ENCODE measurements at regions not wholly inside any gene's neighbourhood (a gene's known extent, or its start where the extent isn't known, plus 50 kb on each side); places are given as distances from the start of the nearest gene placed in this dataset.

- no peak for DNase-seq (ENCODE audit: insufficient read length, low spot score)
- no peak for FAIRE-seq
These were observed 546.0 kb upstream of the CFAP20DC start for GRCh38 chr3:59595830-59596229.

GRCh38 chr3:59593380-59593779 is 543.6 kb upstream of the CFAP20DC start:
- FAIRE-seq: no peak
- DNase-seq (ENCODE audit: insufficient read length, low spot score): no peak

GRCh38 chr3:59580996-59581395 is 531.2 kb upstream of the CFAP20DC start:
- DNase-seq (ENCODE audit: insufficient read length, low spot score) (no peak), FAIRE-seq (no peak)

- DNase-seq (ENCODE audit: insufficient read length, low spot score) (no peak), FAIRE-seq (no peak)
These were observed 530.7 kb upstream of the CFAP20DC start for GRCh38 chr3:59580499-59580898.

- no peak for FAIRE-seq
- no peak for DNase-seq (ENCODE audit: insufficient read length, low spot score)
These were observed 528.3 kb upstream of the CFAP20DC start for GRCh38 chr3:59578129-59578528.

DNA sequence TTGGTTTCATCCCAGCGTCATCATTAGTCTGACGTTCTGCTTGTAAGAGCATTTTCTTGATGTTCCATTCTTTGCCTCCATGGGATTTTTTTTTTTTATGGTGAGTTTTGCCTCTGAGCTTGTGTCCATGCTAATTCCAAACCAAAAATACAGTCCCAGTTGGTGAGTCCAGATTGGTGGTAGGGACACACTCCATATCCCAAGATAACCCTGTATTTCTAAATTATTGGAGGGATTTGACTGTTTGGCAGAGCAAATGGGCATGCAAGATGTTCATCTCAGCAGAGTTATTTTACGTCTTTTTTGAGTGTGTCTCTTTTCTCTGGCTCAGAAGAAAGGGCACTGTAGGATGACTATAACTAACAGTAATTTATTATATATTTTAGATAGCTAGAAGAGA is 526.8 kb upstream of the CFAP20DC start:
- FAIRE-seq (no peak), DNase-seq (ENCODE audit: insufficient read length, low spot score) (no peak)

DNA sequence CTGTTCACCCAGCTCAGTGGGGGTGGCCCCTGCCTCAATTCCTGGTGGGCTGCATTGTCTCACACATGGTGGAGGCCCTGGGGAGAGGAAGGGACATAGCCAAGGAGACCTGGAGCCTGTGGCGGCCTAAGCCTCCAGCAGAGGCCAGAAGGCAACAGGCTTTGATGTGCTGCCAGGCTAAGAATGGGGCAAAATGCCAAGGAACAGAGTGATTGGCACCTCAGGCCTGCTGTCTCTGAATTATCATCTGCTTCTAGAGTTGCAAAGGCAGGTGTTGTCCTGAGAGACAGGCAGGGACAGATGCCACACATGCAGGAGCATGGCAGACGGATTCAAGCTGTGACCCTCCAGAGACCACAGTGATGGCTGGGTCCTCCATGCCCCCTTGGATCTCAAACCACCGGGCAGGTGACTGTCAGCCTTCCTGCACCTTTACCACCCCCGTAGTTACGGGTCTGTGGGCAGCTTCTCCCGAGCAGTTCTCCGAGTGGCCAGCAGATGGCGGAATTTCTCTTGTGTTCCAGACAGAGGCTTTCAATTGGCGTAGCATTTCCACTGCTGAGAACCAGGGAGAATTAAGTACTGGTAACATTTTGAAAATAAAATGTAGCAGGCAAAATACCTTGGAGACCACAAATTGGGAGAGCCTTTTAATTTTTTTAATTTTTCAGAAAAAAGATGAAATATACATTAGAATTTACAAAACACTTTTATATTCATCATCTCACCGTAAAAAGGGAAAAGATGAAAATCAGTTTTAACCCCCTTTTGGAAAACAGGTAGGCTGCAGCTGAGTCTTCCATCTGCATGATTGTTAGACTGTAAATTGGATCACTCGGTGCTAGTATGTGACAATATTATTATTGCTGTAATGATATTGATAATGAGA is 525.5 kb upstream of the CFAP20DC start:
- DNase-seq (ENCODE audit: insufficient read length, low spot score): peak; percentile 68
- no peak for FAIRE-seq

DNA sequence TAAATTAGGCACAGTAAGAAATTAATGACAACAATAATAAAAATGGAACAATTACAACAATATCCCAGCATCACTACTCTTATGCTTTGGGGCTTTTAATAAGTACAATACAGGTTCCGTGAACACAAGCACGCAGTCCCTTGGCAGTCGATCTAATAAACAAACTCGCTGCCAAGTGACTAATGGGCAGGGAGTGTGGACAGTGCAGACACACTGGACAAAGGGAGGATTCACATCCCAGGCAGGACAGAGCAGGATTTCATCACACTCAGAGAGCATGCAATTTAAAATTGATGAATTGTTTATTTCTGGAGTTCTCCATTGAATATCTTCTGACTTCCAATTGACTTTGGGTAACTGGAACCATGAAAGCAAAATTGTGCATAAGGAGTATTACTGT is 524.1 kb upstream of the CFAP20DC start:
- no peak for FAIRE-seq
- DNase-seq (ENCODE audit: insufficient read length, low spot score): no peak

DNA sequence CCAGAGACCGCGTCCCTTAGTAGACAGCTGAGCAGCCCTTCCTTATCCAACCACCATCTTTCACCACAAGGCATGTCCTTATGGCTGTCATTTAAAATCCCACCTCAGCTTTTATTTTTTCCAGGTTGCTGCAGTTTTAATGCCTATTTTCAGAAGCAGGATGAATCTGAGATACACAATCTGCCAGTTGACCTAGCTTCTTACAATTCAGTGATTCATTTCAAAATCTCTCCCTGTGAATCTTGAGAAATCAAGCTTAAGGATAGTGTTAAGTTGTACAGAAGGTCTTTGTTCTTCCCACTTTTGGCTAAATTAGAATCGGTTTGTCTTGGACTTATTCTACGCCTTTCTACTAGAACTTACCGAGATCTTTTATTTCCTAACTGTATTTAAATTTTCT is 522.3 kb upstream of the CFAP20DC start:
- no peak for FAIRE-seq
- DNase-seq (ENCODE audit: insufficient read length, low spot score): no peak

DNA sequence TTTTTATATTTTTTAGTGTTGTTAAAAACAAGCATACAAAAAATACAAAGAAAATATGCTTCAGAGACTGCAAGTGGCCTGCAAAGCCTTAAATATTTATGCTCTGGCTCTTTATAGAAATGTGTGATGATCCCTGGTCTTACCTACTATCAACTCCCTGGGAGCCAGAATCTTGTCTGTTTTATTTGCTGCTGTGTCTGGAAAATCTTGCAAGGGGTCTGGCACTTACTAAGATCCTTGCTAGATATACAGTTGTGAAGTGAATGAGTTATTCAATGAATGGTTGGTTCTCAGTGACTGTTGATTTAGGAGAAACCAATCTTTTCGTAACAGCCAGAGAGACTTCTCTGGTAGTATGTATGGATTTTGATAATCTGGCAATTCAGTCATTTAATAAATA is 521.0 kb upstream of the CFAP20DC start:
- DNase-seq (ENCODE audit: insufficient read length, low spot score) (no peak), FAIRE-seq (no peak)

GRCh38 chr3:59567661-59568060 is 517.8 kb upstream of the CFAP20DC start:
- DNase-seq (ENCODE audit: insufficient read length, low spot score) (no peak), FAIRE-seq (no peak)

GRCh38 chr3:59566481-59566975 is 516.7 kb upstream of the CFAP20DC start:
- DNase-seq (ENCODE audit: insufficient read length, low spot score) (no peak), FAIRE-seq (no peak)

- FAIRE-seq (no peak), DNase-seq (ENCODE audit: insufficient read length, low spot score) (no peak)
These were observed 515.3 kb upstream of the CFAP20DC start for GRCh38 chr3:59565125-59565524.

DNA sequence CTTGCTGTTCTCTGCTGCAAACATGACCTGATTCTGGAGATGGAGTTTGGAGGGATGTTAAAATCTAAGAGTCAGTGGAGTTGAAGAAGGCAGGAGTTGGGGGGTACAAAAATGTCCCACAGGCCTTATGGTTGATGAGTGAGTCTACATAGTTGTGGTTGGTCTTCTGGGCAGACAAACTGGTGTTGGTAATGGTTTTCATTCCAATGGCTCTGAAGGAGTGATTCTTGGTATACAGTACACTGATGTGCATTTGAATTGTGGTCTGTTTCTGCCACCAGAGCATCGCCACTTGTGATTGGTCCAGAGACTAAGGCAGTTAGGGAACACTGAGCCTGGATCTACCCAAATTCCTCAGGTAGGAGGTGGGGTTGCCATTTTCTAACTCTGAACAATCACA is 514.1 kb upstream of the CFAP20DC start:
- DNase-seq (ENCODE audit: insufficient read length, low spot score) (no peak), FAIRE-seq (no peak)

DNA sequence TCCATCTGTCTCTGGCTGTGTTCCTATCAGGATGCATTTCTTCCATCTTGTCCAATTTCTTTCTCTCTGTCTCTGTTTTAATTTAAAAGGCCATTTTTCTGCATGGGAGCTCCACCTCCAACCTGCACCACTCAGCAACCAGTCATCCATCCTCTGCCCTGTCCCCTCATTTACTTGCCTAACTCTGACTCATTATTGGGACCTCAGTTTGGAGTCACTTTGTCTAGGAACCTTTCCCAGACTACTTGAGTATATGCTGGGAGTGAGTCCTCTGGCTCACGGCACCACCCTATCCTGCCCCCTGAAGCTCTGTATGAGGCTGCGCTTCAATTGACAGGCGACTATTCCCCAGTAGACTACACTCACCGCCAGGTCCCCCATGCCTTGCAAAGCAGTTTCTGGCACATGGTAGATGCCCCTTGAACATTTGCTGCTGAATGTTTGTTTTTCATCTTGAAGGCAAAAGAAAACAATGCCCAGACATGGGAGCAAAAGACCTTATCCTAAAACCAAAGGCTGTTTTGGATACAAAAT is 513.3 kb upstream of the CFAP20DC start:
- no peak for FAIRE-seq
- DNase-seq (ENCODE audit: insufficient read length, low spot score): no peak

DNA sequence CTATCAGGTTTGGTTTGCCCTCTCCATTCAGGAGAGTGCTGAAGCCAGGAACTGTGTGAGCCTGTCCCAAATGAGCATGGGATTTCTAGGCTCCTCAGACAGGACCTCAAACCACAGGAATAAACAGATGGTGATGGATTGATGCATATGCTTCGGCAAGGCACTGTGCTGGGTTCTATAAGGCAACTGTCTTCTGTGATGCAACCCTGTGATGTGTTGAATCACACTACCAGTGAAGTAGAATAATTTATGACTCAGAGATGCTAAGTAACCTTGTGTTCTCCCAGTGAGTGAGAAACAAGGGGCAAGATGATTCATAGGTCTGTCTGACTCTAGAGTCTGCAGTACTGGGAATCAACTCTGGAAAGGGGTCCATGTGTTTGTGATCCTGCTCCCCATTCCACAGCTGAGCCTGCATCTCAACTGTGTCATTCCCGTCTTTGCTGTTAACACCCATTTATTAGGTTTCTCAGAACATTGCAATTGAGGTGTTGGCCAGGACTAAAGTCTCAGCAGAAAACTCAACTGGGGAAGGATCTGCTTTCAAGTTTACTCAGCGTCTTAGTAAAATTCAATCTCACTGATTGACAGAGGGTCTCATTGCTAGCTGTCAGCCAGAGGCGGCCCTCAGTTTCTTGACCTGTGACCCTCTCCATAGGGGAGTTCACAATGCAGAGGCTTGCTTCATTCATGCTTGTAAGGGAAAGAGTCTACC is 510.1 kb upstream of the CFAP20DC start:
- DNase-seq (ENCODE audit: insufficient read length, low spot score): peak; percentile 11
- FAIRE-seq: no peak

DNA sequence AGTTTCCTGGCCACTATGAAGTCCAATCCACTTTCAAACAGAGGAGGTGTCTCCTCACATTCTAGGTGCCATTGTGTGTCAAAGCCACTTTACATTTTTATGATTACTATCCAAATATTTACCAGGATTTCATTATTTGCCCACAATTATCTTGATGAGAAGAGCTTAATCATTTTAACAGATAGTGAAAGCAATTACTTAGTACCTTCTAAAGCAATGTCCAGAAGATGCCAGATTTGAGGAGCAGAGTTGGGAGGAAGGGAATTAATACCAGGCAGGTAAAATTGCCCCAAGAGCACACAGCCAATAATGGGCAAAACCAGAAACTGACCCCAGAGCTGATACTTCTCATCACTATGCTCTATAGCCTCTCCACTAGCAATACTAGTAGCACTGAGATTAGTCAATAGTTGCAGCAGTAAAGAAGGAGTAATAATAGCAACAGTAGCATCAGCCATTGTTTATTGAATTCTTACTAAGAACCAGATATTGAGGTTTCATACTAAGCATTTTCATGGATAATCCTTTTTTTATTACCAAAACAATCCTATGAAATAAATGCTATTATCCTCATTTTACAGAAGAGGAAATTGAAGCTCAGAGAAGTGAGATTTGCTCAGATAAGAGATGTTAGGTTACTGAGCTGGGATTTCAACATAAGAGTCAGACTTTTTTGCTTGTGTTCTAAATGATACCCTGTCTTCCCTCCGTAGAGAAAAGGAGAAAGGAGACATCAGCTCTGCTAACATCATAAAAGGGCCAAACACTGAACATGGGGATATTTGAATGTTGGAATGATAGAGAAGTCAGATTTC is 509.3 kb upstream of the CFAP20DC start:
- no peak for DNase-seq (ENCODE audit: insufficient read length, low spot score)
- no peak for FAIRE-seq

DNA sequence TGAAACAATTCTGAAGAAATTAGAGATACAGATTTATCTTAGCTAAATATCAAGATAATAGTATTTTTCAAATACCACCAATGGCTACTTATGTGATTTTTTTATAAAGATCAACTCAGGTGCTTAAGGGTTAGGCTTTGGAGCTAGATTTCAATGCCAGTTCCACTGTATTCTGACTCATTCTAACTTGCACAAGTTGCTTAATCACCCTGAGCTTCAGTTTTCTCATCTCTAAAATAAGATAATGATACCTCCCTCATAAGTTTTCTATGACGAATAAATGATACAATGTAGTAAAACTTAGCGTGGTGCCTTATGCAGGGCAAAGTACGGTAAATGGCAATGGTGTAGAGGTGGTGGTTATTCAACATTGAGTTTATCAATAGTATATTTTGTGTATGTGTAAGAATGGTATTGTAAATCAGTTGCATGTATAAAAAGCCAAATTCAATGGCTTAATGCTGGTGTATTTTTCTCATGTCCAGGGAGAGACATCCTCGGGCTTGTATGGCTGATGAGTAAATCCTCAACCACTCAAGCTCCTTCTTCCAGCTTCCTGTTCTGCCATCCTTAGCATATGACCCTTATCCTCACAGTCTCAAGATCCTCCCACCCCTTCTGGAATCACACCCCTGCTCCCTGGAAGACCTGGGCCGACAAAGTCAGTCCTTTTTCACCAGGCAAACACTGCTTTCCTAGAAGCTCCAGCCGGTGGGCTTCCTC is 505.9 kb upstream of the CFAP20DC start:
- FAIRE-seq: no peak
- DNase-seq (ENCODE audit: insufficient read length, low spot score): no peak

DNA sequence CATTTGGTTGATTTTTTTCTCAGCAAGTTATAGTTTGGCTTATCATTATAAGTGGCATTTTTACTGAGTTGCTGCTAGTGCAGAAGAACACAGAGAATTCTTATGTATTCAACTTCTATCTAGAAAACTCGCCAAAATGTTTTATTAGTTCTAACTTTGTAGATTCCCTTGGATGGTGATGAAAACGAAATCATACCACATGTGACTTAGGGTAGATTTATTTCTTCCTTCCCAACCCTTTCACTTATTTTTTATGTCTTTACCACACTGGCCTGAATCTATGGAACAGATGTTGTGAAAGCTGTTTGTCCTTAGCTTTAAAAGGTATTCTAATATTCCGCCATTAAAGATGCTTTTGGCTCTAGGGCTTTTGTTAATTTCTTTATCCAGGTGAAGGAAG is 503.3 kb upstream of the CFAP20DC start:
- DNase-seq (ENCODE audit: insufficient read length, low spot score) (no peak), FAIRE-seq (no peak)

- FAIRE-seq (no peak), DNase-seq (ENCODE audit: insufficient read length, low spot score) (no peak)
These were observed 502.0 kb upstream of the CFAP20DC start for GRCh38 chr3:59551834-59552233.

All from HTR-8/SVneo (cell line).